IPS-18a (cell line): ENCODE measurements at regions not wholly inside any gene's neighbourhood (a gene's known extent, or its start where the extent isn't known, plus 50 kb on each side); places are given as distances from the start of the nearest gene placed in this dataset.

ENCODE experiments used
- H3K27ac ChIP-seq: one replicate; pipeline ENCODE4 v1.5.1; 2013; ENCODE audit warnings: low read length
- H3K27me3 ChIP-seq: one replicate; pipeline ENCODE4 v1.6.1; 2013; ENCODE audit warnings: mild to moderate bottlenecking, low read length; ENCODE audit not compliant: control insufficient read depth, insufficient read depth
- H3K36me3 ChIP-seq: one replicate; pipeline ENCODE4 v1.6.1; 2013; ENCODE audit warnings: low read depth, low read length; ENCODE audit not compliant: control insufficient read depth
- H3K4me1 ChIP-seq: one replicate; pipeline ENCODE4 v1.6.1; 2013; ENCODE audit warnings: low read depth, low read length; ENCODE audit not compliant: control insufficient read depth
- H3K4me3 ChIP-seq: one replicate; pipeline ENCODE4 v1.5.1; 2013; ENCODE audit warnings: low read length
- H3K9ac ChIP-seq: one replicate; pipeline ENCODE4 v1.6.1; 2013; ENCODE audit warnings: mild to moderate bottlenecking, low read length, moderate library complexity
- H3K9me3 ChIP-seq: one replicate; pipeline ENCODE4 v1.6.1; 2013; ENCODE audit warnings: low read depth, low read length; ENCODE audit not compliant: control insufficient read depth

DNA sequence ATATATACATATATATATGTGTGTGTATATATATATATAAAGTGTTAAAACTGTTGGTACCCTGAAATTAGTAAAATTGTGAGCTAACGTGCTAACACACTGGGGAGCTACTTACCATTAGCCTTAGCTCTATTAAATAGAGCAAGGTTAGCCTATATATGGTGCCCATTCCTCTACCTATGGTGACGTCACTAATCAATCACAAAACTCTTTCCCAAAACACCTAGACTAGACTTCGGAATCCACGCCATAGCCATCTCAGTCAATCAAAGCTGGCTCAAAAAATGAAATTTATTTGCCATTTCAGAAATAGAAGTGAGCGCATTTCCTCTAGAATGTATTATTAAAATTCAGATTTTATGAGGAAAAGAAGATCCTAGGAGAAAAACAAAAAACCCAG, 229.0 kb upstream of the TENM3 start:
- H3K4me1 ChIP-seq: no peaks in the 10 kb centered on the region
- no peak overlapping the region for H3K27ac ChIP-seq
- no peaks in the 10 kb centered on the region for H3K27me3 ChIP-seq
- H3K9ac ChIP-seq: no peak overlapping the region
- no peak overlapping the region for H3K4me3 ChIP-seq
- no peaks in the 10 kb centered on the region for H3K9me3 ChIP-seq
- no peaks in the 10 kb centered on the region for H3K36me3 ChIP-seq

DNA sequence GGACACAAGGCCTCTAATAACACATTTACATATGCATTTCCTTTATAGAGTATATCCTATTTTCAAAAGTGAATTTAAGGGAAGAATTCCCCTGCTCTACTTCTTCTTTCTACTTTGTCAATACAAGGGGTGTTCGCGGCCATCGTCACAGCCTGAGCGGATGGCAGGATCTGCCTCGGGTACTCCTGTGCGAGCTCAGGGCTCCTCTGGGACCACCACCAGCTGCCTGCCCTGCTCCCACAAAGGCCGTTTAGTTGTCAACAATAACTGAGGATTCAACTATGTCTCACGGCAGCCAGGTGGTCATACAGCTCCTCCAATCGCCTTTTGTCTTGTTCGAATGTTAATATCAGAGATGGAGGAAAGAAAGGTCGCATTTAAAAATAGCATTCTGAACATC, 228.2 kb upstream of the TENM3 start:
- Histone ChIP-seq H3K36me3 (no peaks in the 10 kb centered on the region), H3K27ac (no peak overlapping the region), H3K4me1 (no peaks in the 10 kb centered on the region), H3K27me3 (no peaks in the 10 kb centered on the region), H3K9ac (no peak overlapping the region), H3K9me3 (no peaks in the 10 kb centered on the region), H3K4me3 (no peak overlapping the region)

DNA sequence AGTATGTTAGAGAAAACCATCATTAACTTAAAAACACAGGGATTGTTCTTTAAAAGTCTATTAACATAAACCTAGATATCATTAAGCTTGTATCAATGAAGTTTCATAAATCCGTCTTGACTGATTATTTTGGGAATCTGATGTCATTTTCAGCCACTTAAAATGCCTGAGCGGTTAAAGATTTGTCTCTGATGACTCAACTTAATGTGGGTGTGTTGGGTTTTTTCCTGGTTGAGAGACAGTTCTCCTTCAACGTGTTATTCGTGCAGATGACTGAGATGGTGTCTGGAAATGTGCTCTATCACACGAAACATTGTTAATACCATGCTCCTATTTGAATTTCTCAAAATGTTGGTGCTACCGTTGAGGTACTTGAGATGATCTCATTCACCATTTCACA, 227.3 kb upstream of the TENM3 start:
- H3K4me1 ChIP-seq: no peaks in the 10 kb centered on the region
- no peaks in the 10 kb centered on the region for H3K9me3 ChIP-seq
- H3K27ac ChIP-seq: no peak overlapping the region
- no peak overlapping the region for H3K4me3 ChIP-seq
- no peaks in the 10 kb centered on the region for H3K27me3 ChIP-seq
- H3K36me3 ChIP-seq: no peaks in the 10 kb centered on the region
- H3K9ac ChIP-seq: no peak overlapping the region

DNA sequence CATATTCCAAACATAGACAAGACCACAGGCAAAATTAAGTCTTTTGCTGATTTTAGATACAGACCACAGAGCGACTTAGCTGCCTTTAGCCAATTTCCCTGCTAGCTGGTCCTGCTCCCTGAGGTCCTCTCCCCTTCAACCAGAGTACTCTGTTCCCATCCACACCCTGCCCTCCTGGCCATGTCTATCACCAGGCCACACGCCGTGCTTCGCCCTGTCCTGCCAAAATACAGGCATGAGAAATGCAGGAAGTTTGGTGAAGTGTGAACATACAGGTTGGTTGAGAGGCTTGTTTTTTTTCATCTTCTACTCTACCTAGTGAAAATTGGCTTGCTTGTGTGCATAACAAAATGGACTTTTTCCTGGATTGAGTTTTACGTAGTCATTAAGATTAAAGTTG, 226.2 kb upstream of the TENM3 start:
- no peaks in the 10 kb centered on the region for H3K4me1 ChIP-seq
- no peaks in the 10 kb centered on the region for H3K27me3 ChIP-seq
- H3K9me3 ChIP-seq: no peaks in the 10 kb centered on the region
- no peak overlapping the region for H3K9ac ChIP-seq
- H3K27ac ChIP-seq: no peak overlapping the region
- H3K36me3 ChIP-seq: no peaks in the 10 kb centered on the region
- H3K4me3 ChIP-seq: no peak overlapping the region

DNA sequence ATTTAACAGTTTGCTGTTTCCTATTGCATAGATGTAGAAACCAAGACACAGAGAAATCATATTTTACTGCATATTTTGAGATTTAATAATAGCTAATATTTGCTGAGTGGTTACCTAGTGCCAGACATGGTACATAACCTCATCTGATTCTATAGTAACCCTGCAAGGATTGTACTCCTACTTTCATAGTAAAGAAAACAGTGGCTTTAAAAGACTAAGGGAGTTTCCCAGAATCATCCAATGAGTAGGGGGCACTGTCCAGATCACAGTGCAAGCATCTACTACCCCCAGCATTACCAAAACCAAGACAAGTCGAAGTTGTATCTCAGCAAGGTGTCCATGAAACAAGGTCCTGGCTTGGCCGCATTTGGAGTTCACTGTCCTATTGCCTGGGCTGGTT, 224.5 kb upstream of the TENM3 start:
- no peak overlapping the region for H3K4me3 ChIP-seq
- no peak overlapping the region for H3K27ac ChIP-seq
- no peak overlapping the region for H3K9ac ChIP-seq
- no peaks in the 10 kb centered on the region for H3K9me3 ChIP-seq
- peaks cover 5% of the 10 kb centered on the region for H3K4me1 ChIP-seq
- H3K36me3 ChIP-seq: no peaks in the 10 kb centered on the region
- H3K27me3 ChIP-seq: no peaks in the 10 kb centered on the region

DNA sequence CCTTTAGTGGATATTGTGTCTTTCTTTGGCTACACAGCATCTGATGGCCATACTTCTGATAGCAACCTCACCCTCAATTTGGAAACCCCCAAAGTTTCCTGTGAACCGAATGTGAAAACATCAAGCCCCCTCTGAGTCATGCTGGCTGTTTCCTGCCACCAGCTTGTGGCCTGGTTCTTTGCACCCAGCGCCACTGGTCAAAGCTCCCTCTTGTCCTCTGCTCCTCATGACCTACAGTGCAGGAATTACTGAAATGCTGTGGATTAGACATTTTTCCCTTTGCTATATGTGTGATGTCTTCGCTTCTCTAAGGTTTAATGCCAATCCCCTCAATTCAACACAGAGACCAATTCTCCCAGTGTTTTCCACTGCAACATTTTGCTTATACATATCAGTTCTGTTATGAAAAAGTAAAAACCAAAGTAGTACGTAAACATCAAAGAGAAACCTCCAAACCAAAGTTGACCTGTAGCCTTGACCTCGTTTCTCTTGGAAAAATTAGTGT, 224.0 kb upstream of the TENM3 start:
- H3K4me3 ChIP-seq: no peak overlapping the region
- H3K4me1 ChIP-seq: peaks cover 5% of the 10 kb centered on the region
- no peak overlapping the region for H3K9ac ChIP-seq
- no peaks in the 10 kb centered on the region for H3K27me3 ChIP-seq
- no peak overlapping the region for H3K27ac ChIP-seq
- H3K36me3 ChIP-seq: no peaks in the 10 kb centered on the region
- no peaks in the 10 kb centered on the region for H3K9me3 ChIP-seq

DNA sequence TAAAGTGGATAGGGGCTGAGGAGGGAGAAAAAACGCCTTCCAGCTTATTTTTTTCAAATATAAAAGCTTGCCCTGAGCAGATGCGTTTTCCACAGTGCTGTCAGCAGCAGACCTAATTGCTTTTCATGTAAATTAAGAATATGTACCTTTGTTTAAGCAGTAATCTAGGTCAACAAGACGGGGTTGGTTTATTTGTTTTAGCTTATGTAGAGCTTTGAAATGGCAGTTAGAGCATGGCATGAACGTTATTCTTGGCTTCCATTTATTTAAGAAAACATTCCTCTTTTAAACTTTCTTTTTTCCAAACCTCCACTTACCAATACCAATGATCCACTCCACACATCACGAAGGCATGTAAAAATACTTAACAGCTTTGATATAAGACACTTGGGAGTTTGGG, 220.3 kb upstream of the TENM3 start:
- H3K9me3 ChIP-seq: peaks cover 9% of the 10 kb centered on the region
- no peak overlapping the region for H3K9ac ChIP-seq
- no peaks in the 10 kb centered on the region for H3K27me3 ChIP-seq
- H3K4me1 ChIP-seq: peaks cover 5% of the 10 kb centered on the region
- H3K4me3 ChIP-seq: no peak overlapping the region
- H3K36me3 ChIP-seq: no peaks in the 10 kb centered on the region
- H3K27ac ChIP-seq: no peak overlapping the region

DNA sequence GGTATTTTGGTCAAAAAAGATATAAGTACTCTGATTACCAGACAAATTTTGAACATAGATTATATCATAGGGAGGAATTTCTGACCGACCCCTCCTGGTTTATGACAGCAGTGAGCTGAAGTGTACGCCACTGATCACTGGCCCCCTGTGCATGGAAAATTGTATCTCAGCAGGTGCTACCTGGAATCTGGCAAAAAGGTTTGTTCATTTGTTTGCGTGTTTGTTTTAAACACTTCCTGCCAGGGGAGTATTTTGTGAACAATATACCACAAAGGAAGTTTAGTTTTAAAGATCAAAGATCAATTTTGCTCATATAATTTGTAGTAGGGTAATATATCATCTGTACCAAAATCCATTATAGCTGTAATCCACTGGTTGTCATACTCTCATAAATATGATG, 219.7 kb upstream of the TENM3 start:
- Histone ChIP-seq H3K9me3 (peaks cover 9% of the 10 kb centered on the region), H3K27me3 (no peaks in the 10 kb centered on the region), H3K27ac (no peak overlapping the region), H3K36me3 (no peaks in the 10 kb centered on the region), H3K4me1 (peaks cover 5% of the 10 kb centered on the region), H3K9ac (no peak overlapping the region), H3K4me3 (no peak overlapping the region)

DNA sequence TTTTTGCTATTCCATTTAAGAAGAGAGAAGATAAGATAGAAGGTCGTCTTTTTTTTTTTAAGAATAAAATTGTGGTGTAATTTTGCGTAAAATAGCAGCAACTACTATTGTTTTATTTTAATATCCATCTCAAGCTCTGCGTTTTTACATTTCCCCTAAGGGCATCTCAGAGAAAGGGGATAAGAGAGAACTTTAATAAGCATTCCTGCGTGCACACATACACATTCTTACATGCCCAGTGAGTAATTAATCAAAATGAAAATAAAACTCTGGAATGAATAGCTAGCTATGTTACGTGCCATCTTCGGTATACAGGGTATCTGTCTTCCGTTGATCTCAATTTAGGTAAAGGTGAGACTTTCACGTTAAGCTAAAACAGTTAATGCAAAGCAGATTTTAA, 200.3 kb upstream of the TENM3 start:
- Histone ChIP-seq H3K4me3 (no peak overlapping the region), H3K9me3 (no peaks in the 10 kb centered on the region), H3K36me3 (no peaks in the 10 kb centered on the region), H3K4me1 (no peaks in the 10 kb centered on the region), H3K27me3 (no peaks in the 10 kb centered on the region), H3K9ac (no peak overlapping the region), H3K27ac (no peak overlapping the region)

DNA sequence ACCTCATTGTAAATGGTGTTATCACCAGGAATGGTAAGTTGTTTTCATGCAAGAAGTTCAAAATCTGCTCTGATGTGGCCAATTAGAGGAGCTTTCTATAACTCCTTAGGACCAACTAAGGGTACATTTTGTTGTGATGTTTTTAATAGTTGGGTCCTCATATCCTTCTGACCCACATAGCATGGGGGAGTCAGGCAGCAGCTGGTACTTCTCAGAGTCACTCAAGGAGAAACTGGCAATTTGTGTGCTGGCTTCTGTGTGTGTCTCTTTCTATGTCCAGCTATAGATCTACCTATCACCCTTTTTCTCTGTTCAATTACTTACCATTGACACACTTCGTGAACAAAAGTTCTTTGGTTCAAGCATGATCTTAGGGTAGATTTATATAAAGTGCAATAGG, 194.3 kb upstream of the TENM3 start:
- H3K36me3 ChIP-seq: no peaks in the 10 kb centered on the region
- no peaks in the 10 kb centered on the region for H3K9me3 ChIP-seq
- no peak overlapping the region for H3K4me3 ChIP-seq
- H3K9ac ChIP-seq: no peak overlapping the region
- no peaks in the 10 kb centered on the region for H3K4me1 ChIP-seq
- no peak overlapping the region for H3K27ac ChIP-seq
- no peaks in the 10 kb centered on the region for H3K27me3 ChIP-seq

DNA sequence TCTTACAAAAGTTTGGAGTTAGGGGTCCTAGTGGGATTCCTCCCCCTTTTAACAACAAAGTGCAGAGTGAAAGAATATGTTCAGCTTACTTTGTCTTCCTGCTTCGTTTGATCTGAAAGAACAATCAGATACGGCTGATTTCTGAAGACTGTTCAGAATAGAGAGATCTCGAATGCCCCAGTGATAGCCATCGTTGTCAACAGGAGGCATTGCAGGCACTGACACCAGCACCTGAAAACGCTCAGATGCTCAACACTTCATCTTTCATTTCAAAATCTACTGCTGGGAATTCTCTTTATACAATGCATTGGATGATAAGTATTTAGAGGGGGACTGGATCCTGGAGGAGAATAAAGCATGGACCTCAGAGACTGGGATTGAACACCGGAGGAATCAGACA, 186.3 kb upstream of the TENM3 start:
- no peaks in the 10 kb centered on the region for H3K9me3 ChIP-seq
- no peaks in the 10 kb centered on the region for H3K36me3 ChIP-seq
- no peak overlapping the region for H3K27ac ChIP-seq
- H3K4me1 ChIP-seq: no peaks in the 10 kb centered on the region
- no peaks in the 10 kb centered on the region for H3K27me3 ChIP-seq
- no peak overlapping the region for H3K4me3 ChIP-seq
- H3K9ac ChIP-seq: no peak overlapping the region

DNA sequence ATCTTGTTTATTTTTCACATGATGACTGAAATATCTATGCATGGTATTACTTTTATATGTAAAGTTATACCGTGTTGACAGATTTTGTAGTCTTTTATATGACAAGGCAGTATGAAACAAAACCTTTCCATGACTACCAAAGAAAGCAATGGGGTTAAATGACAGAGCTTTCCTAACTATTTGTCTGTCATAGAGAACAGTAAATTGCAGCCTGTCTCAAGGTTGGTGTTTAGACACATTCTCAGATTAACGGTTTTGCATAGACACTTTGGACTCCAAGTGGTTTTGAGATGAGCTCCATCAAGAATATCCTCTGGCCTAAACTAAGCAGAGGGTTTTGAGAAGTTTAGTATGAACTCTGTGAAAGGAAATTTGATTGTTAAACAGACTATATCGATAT, 180.7 kb upstream of the TENM3 start:
- H3K4me3 ChIP-seq: no peak overlapping the region
- H3K4me1 ChIP-seq: peaks cover 8% of the 10 kb centered on the region
- no peaks in the 10 kb centered on the region for H3K36me3 ChIP-seq
- H3K27me3 ChIP-seq: no peaks in the 10 kb centered on the region
- no peak overlapping the region for H3K27ac ChIP-seq
- H3K9ac ChIP-seq: no peak overlapping the region
- no peaks in the 10 kb centered on the region for H3K9me3 ChIP-seq
